Vagina (tissue), 2 donors: ENCODE measurements at regions not wholly inside any gene's neighbourhood (a gene's known extent, or its start where the extent isn't known, plus 50 kb on each side); places are given as distances from the start of the nearest gene placed in this dataset.

Experiments
- POLR2AphosphoS5 ChIP-seq, 2 donors: sonication (generic); formaldehyde crosslinking; IDR thresholded peaks; one replicate each; pipeline ENCODE4 v1.9.0; 2017; ENCODE audit warnings: antibody characterized with exemption in 2 of 2, mild to moderate bottlenecking in 2 of 2, low read depth in 1 of 2; ENCODE audit not compliant: insufficient read depth in 1 of 2
- TF ChIP-seq, protein P1 (sequence below), 3 experiments: fragments of 450-650 bp in 2 of 3; fragments of 200-600 bp in 1 of 3; sonication (generic) in 1 of 3; IDR thresholded peaks; one replicate each; pipeline ENCODE4 v1.5.1; 2017 to 2019; ENCODE audit warnings: antibody characterized with exemption in 3 of 3, mild to moderate bottlenecking in 2 of 3, moderate library complexity in 2 of 3

DNA sequence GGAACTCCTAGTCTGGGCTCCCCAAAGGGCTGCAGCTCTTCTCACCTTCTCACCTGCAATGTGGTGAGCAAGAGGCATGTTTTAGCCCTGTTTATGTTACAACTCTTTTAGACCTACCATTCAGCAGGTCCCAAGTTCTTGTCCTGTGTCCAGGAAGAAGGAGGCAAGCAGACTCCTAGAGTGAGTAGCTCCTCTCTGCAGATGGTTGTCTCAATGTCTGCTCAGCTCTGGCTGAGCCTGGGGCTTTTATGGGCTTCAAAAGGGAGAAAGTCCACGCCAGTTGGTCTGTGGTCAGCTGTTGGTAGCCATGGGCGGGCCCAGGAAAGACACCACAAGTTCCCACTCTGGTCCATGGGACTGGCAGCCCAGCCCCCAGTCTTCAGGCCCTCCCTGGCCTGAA is 148.1 kb upstream of the HS6ST1 start:
- TF ChIP-seq, protein P1, sequence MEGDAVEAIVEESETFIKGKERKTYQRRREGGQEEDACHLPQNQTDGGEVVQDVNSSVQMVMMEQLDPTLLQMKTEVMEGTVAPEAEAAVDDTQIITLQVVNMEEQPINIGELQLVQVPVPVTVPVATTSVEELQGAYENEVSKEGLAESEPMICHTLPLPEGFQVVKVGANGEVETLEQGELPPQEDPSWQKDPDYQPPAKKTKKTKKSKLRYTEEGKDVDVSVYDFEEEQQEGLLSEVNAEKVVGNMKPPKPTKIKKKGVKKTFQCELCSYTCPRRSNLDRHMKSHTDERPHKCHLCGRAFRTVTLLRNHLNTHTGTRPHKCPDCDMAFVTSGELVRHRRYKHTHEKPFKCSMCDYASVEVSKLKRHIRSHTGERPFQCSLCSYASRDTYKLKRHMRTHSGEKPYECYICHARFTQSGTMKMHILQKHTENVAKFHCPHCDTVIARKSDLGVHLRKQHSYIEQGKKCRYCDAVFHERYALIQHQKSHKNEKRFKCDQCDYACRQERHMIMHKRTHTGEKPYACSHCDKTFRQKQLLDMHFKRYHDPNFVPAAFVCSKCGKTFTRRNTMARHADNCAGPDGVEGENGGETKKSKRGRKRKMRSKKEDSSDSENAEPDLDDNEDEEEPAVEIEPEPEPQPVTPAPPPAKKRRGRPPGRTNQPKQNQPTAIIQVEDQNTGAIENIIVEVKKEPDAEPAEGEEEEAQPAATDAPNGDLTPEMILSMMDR (IDR thresholded peaks at IDR 0.05) = no peak
- TF ChIP-seq POLR2AphosphoS5 (IDR thresholded peaks at IDR 0.05; ENCODE audit: insufficient read depth in 1 of 2, low read depth in 1 of 2) = no peak
